Sigmoid colon (tissue), 6 donors: ENCODE measurements at regions not wholly inside any gene's neighbourhood (a gene's known extent, or its start where the extent isn't known, plus 50 kb on each side); places are given as distances from the start of the nearest gene placed in this dataset.
A peak's percentile ranks its signal among the peaks of the same experiment; 100 is the strongest.

ENCODE experiments used
- DNase-seq: peaks from one replicate; pipeline ENCODE4 v3.0.0-alpha.2; 2019
- H3K27ac ChIP-seq, 4 donors: fragments of 200-600 bp; sonication (generic); one replicate each; pipeline ENCODE4 v1.5.1; 2016 to 2019; ENCODE audit warnings: mild to moderate bottlenecking in 1 of 4
- H3K27me3 ChIP-seq, 3 donors: fragments of 200-600 bp; sonication (generic); one replicate each; pipeline ENCODE4 v1.5.1; 2019; ENCODE audit warnings: mild to moderate bottlenecking in 1 of 3
- H3K36me3 ChIP-seq, 4 donors: fragments of 200-600 bp; sonication (generic); one replicate each; pipeline ENCODE4 v1.5.1; 2016 to 2019
- H3K4me1 ChIP-seq, 4 donors: fragments of 200-600 bp; sonication (generic); one replicate each; pipeline ENCODE4 v1.5.1; 2017 to 2019
- H3K4me3 ChIP-seq, 4 donors: fragments of 200-600 bp; sonication (generic); one replicate each; pipeline ENCODE4 v1.5.1; 2017 to 2019; ENCODE audit warnings: mild to moderate bottlenecking in 2 of 4, moderate library complexity in 1 of 4
- H3K9me3 ChIP-seq, 4 donors: fragments of 200-600 bp in 3 of 4; sonication (generic) in 3 of 4; one replicate each; pipeline versions ENCODE4 v1.5.1 to v1.6.1; 2013 to 2019
- CTCF ChIP-seq, 4 experiments: fragments of 450-650 bp in 3 of 4; fragments of 200-600 bp in 1 of 4; IDR thresholded peaks; one replicate each; pipeline ENCODE4 v1.5.1; 2016 to 2019; ENCODE audit warnings: antibody characterized with exemption in 4 of 4, mild to moderate bottlenecking in 3 of 4, moderate library complexity in 2 of 4
- EP300 ChIP-seq, 4 donors: sonication (generic); formaldehyde crosslinking; IDR thresholded peaks; one replicate each; pipeline ENCODE4 v1.6.1; 2017; ENCODE audit warnings: antibody characterized with exemption in 4 of 4
- POLR2A ChIP-seq, 2 donors: fragments of 450-650 bp; IDR thresholded peaks; one replicate each; pipeline ENCODE4 v1.6.1; 2016; ENCODE audit warnings: antibody characterized with exemption in 2 of 2, mild to moderate bottlenecking in 2 of 2, moderate library complexity in 2 of 2
- POLR2AphosphoS5 ChIP-seq, 4 donors: sonication (generic); formaldehyde crosslinking; IDR thresholded peaks; one replicate each; pipeline ENCODE4 v1.6.1; 2017; ENCODE audit warnings: antibody characterized with exemption in 4 of 4
- WGBS, 2 donors: extraction: QIAGEN DNeasy Blood & Tissue Kit; methylation state at CpG; one replicate each; pipeline ENCODE4 v1.1.7; 2013; 5-methylcytosine and 5-hydroxymethylcytosine counted together
- intact Hi-C: fragments of 100-400 bp; cut with DNase I; formaldehyde crosslinking; loops from one replicate; pipeline ENCODE4 v1.15.1; 2023
- donor health status: healthy with polysubstance abuse.
- donor health status: healthy.

GRCh38 chr2:240355962-240356361 is 79.5 kb upstream of the GPC1 start:
- Histone ChIP-seq H3K27ac (no peak overlapping the region), H3K27me3 (no peaks in the 10 kb centered on the region), H3K36me3 (no peaks in the 10 kb centered on the region), H3K4me1 (peaks cover 0 to 31% (median 19%) of the 10 kb centered on the region in 4 donors), H3K4me3 (no peak overlapping the region), H3K9me3 (peaks cover 4 to 8% (median 7%) of the 10 kb centered on the region in 4 donors)
- intact Hi-C loops = no loop called here
- no peak for TF ChIP-seq POLR2A (IDR thresholded peaks at IDR 0.05)
- DNase-seq = no peak
- 84 to 87% methylated on average over 17 of the region's 17 CpGs for WGBS, 2 donors

- H3K36me3 ChIP-seq = no peaks in the 10 kb centered on the region
- H3K9me3 ChIP-seq = peaks cover 4 to 8% (median 7%) of the 10 kb centered on the region in 4 donors
- TF ChIP-seq CTCF (IDR thresholded peaks at IDR 0.05) (no peak), POLR2AphosphoS5 (IDR thresholded peaks at IDR 0.05) (no peak), EP300 (IDR thresholded peaks at IDR 0.05) (no peak), POLR2A (IDR thresholded peaks at IDR 0.05) (no peak)
- peak; percentile 46 for DNase-seq
- no peaks in the 10 kb centered on the region for H3K27me3 ChIP-seq
- no peak overlapping the region for H3K4me3 ChIP-seq
- intact Hi-C loops = no loop called here
- WGBS, 2 donors = 73 to 83% methylated on average over 26 of the region's 26 CpGs
- no peak overlapping the region for H3K27ac ChIP-seq
- peaks cover 0 to 20% (median 9%) of the 10 kb centered on the region in 4 donors for H3K4me1 ChIP-seq
Measured at GRCh38 chr2:240356700-240357640, 78.5 kb upstream of the GPC1 start.

- Histone ChIP-seq H3K9me3 (peaks cover 4 to 8% (median 7%) of the 10 kb centered on the region in 4 donors), H3K4me1 (peaks cover 0 to 14% (median 3%) of the 10 kb centered on the region in 4 donors), H3K27ac (no peak overlapping the region), H3K4me3 (no peak overlapping the region), H3K27me3 (no peaks in the 10 kb centered on the region), H3K36me3 (no peaks in the 10 kb centered on the region)
- intact Hi-C loops = no loop called here
- WGBS, 2 donors = 80 to 83% methylated on average over 4 of the region's 4 CpGs
- DNase-seq = no peak
- TF ChIP-seq CTCF (IDR thresholded peaks at IDR 0.05) = no peak
- TF ChIP-seq POLR2A (IDR thresholded peaks at IDR 0.05) = no peak
- no peak for TF ChIP-seq POLR2AphosphoS5 (IDR thresholded peaks at IDR 0.05)
- no peak for TF ChIP-seq EP300 (IDR thresholded peaks at IDR 0.05)
Measured at GRCh38 chr2:240357641-240358012, 77.8 kb upstream of the GPC1 start.

- DNase-seq = no peak
- Histone ChIP-seq H3K27ac (no peak overlapping the region), H3K4me3 (no peak overlapping the region), H3K27me3 (no peaks in the 10 kb centered on the region), H3K4me1 (peaks cover 0 to 9% (median under 1%) of the 10 kb centered on the region in 4 donors), H3K9me3 (peaks cover 4 to 8% (median 7%) of the 10 kb centered on the region in 4 donors), H3K36me3 (no peaks in the 10 kb centered on the region)
- intact Hi-C loops = no loop called here
- 49 to 62% methylated on average over 7 of the region's 7 CpGs for WGBS, 2 donors
- TF ChIP-seq EP300 (IDR thresholded peaks at IDR 0.05) (no peak), POLR2A (IDR thresholded peaks at IDR 0.05) (no peak), CTCF (IDR thresholded peaks at IDR 0.05) (no peak), POLR2AphosphoS5 (IDR thresholded peaks at IDR 0.05) (no peak)
Measured at GRCh38 chr2:240358080-240358479, 77.4 kb upstream of the GPC1 start.

- DNase-seq = peak; percentile 56
- Histone ChIP-seq H3K4me1 (peaks cover 0 to 6% (median 0%) of the 10 kb centered on the region in 4 donors), H3K27ac (no peak overlapping the region), H3K36me3 (no peaks in the 10 kb centered on the region), H3K9me3 (peaks cover 4 to 8% (median 7%) of the 10 kb centered on the region in 4 donors), H3K27me3 (no peaks in the 10 kb centered on the region), H3K4me3 (no peak overlapping the region)
- WGBS, 2 donors = 78 to 87% methylated on average over 13 of the region's 13 CpGs
- intact Hi-C loops = no loop called here
- no peak for TF ChIP-seq CTCF (IDR thresholded peaks at IDR 0.05)
- no peak for TF ChIP-seq POLR2AphosphoS5 (IDR thresholded peaks at IDR 0.05)
- no peak for TF ChIP-seq EP300 (IDR thresholded peaks at IDR 0.05)
Measured at GRCh38 chr2:240358821-240359397, 76.6 kb upstream of the GPC1 start.
